H9 (cell line): ENCODE measurements at regions not wholly inside any gene's neighbourhood (a gene's known extent, or its start where the extent isn't known, plus 50 kb on each side); places are given as distances from the start of the nearest gene placed in this dataset.

Source experiments
- DNase-seq: peaks from one replicate; pipeline ENCODE4 v3.0.0-alpha.2; 2017
- H2AFZ ChIP-seq: one replicate; pipeline ENCODE4 v1.6.1; 2013; ENCODE audit warnings: mild to moderate bottlenecking, low read length, control low read depth, moderate library complexity
- H2AK5ac ChIP-seq: 2 replicates; pipeline ENCODE4 v1.6.1; 2013; ENCODE audit warnings: low read length, control low read depth, mixed read lengths; ENCODE audit not compliant: insufficient read length
- H2BK120ac ChIP-seq: one replicate; pipeline ENCODE4 v1.6.1; 2013; ENCODE audit warnings: low read depth, mild to moderate bottlenecking, low read length, control low read depth, inconsistent platforms; ENCODE audit not compliant: poor library complexity, severe bottlenecking
- H2BK12ac ChIP-seq: 2 replicates; pipeline ENCODE4 v1.6.1; 2013; ENCODE audit warnings: low read length, control low read depth, mixed read lengths, low read depth; ENCODE audit not compliant: insufficient read length
- H2BK15ac ChIP-seq: 2 replicates; pipeline ENCODE4 v1.6.1; 2013; ENCODE audit warnings: low read depth, low read length, control low read depth
- H2BK20ac ChIP-seq: one replicate; pipeline ENCODE4 v1.6.1; 2013; ENCODE audit warnings: low read depth, mild to moderate bottlenecking, low read length, control low read depth, inconsistent platforms; ENCODE audit not compliant: poor library complexity, severe bottlenecking
- H2BK5ac ChIP-seq: 2 replicates; pipeline ENCODE4 v1.6.1; 2013; ENCODE audit warnings: low read length, control low read depth, mixed read lengths; ENCODE audit not compliant: insufficient read length
- H3K14ac ChIP-seq: 2 replicates; pipeline ENCODE4 v1.6.1; 2013; ENCODE audit warnings: low read length, control low read depth; ENCODE audit not compliant: insufficient read depth
- H3K18ac ChIP-seq: 2 replicates; pipeline ENCODE4 v1.6.1; 2013; ENCODE audit warnings: low read depth, mild to moderate bottlenecking, mixed read lengths, low read length, control low read depth; ENCODE audit not compliant: insufficient read length
- H3K23ac ChIP-seq: 2 replicates; pipeline ENCODE4 v1.6.1; 2013; ENCODE audit warnings: low read length, control low read depth, mixed read lengths, low read depth; ENCODE audit not compliant: insufficient read length
- H3K23me2 ChIP-seq: 2 replicates; pipeline ENCODE4 v1.6.1; 2013; ENCODE audit warnings: low read depth, mild to moderate bottlenecking, mixed read lengths, low read length, control low read depth; ENCODE audit not compliant: insufficient read length, poor library complexity, severe bottlenecking
- H3K27ac ChIP-seq: 2 replicates; pipeline ENCODE4 v1.5.1; 2013; ENCODE audit warnings: low read length, control low read depth, mixed read lengths, low read depth; ENCODE audit not compliant: insufficient read length
- H3K27me3 ChIP-seq: 2 replicates; pipeline ENCODE4 v1.6.1; 2013; ENCODE audit warnings: low read length, control low read depth, inconsistent platforms; ENCODE audit not compliant: insufficient read depth
- H3K4ac ChIP-seq: 2 replicates; pipeline ENCODE4 v1.6.1; 2013; ENCODE audit warnings: low read depth, mild to moderate bottlenecking, control low read depth, inconsistent platforms, low read length, moderate library complexity
- H3K4me1 ChIP-seq: 2 replicates; pipeline ENCODE4 v1.6.1; 2013; ENCODE audit warnings: low read length, control low read depth, inconsistent platforms; ENCODE audit not compliant: insufficient read depth
- H3K4me2 ChIP-seq: 2 replicates; pipeline ENCODE4 v1.6.1; 2013; ENCODE audit warnings: low read length, control low read depth, mixed read lengths; ENCODE audit not compliant: insufficient read length, insufficient read depth
- H3K56ac ChIP-seq: 2 replicates; pipeline ENCODE4 v1.6.1; 2013; ENCODE audit warnings: low read depth, mild to moderate bottlenecking, mixed read lengths, low read length, control low read depth; ENCODE audit not compliant: insufficient read length
- H3K79me1 ChIP-seq: 2 replicates; pipeline ENCODE4 v1.6.1; 2013; ENCODE audit warnings: low read depth, mild to moderate bottlenecking, moderate library complexity, low read length, control low read depth, inconsistent platforms; ENCODE audit not compliant: insufficient read depth, poor library complexity, severe bottlenecking
- H3K79me2 ChIP-seq: 2 replicates; pipeline ENCODE4 v1.6.1; 2013; ENCODE audit warnings: low read length, control low read depth, inconsistent platforms; ENCODE audit not compliant: insufficient read depth
- H3K9ac ChIP-seq: 2 replicates; pipeline ENCODE4 v1.6.1; 2013; ENCODE audit warnings: low read length, control low read depth, mixed read lengths; ENCODE audit not compliant: insufficient read length; ENCODE audit errors: extremely low read depth
- H3K9me3 ChIP-seq: one replicate; pipeline ENCODE4 v1.6.1; 2013; ENCODE audit warnings: low read depth, low read length, inconsistent platforms; ENCODE audit not compliant: control insufficient read depth
- H3T11ph ChIP-seq: one replicate; pipeline ENCODE4 v1.6.1; 2013; ENCODE audit warnings: mild to moderate bottlenecking, low read length, control low read depth, inconsistent platforms
- H4K20me1 ChIP-seq: one replicate; pipeline ENCODE4 v1.6.1; 2013; ENCODE audit not compliant: control insufficient read depth, insufficient read length, insufficient read depth
- H4K5ac ChIP-seq: 2 replicates; pipeline ENCODE4 v1.6.1; 2013; ENCODE audit warnings: low read depth, mild to moderate bottlenecking, mixed read lengths, low read length, control low read depth; ENCODE audit not compliant: insufficient read length
- H4K8ac ChIP-seq: replicated peaks from 2 replicates; pipeline ENCODE4 v1.6.1; 2013; ENCODE audit warnings: low read length, control low read depth, mixed read lengths, low read depth; ENCODE audit not compliant: insufficient read length
- H4K91ac ChIP-seq: 2 replicates; pipeline ENCODE4 v1.6.1; 2013; ENCODE audit warnings: low read depth, mild to moderate bottlenecking, moderate library complexity, mixed read lengths, low read length, control low read depth; ENCODE audit not compliant: insufficient read length
- H3K27ac Mint-ChIP-seq, 3 experiments: 2 replicates in 2 of 3; 3 replicates in 1 of 3; pipeline ENCODE4 v1.8.0; 2020 to 2021; ENCODE audit warnings: mixed read lengths in 3 of 3, mild to moderate bottlenecking in 1 of 3, moderate library complexity in 1 of 3
- H3K27me3 Mint-ChIP-seq: 2 replicates; pipeline ENCODE4 v1.8.0; 2021; ENCODE audit warnings: low read depth, mild to moderate bottlenecking, moderate library complexity, mixed read lengths
- H3K36me3 Mint-ChIP-seq, 3 experiments: 2 replicates in 2 of 3; 3 replicates in 1 of 3; pipeline ENCODE4 v1.8.0; 2020 to 2021; ENCODE audit warnings: low read depth in 3 of 3, mixed read lengths in 3 of 3; ENCODE audit not compliant: insufficient read depth in 1 of 3
- H3K4me1 Mint-ChIP-seq, 2 experiments: 2 replicates each; pipeline ENCODE4 v1.8.0; 2020; ENCODE audit warnings: mixed read lengths in 2 of 2
- H3K4me3 Mint-ChIP-seq, 2 experiments: 2 replicates in 1 of 2; 3 replicates in 1 of 2; pipeline ENCODE4 v1.8.0; 2020 to 2021; ENCODE audit warnings: mild to moderate bottlenecking in 2 of 2, mixed read lengths in 2 of 2, moderate library complexity in 1 of 2
- H3K9me3 Mint-ChIP-seq, 2 experiments: 2 replicates in 1 of 2; 3 replicates in 1 of 2; pipeline ENCODE4 v1.8.0; 2020; ENCODE audit warnings: mild to moderate bottlenecking in 2 of 2, mixed read lengths in 2 of 2, moderate library complexity in 1 of 2
- WGBS: extraction: QIAGEN DNeasy Blood & Tissue Kit; methylation state at CpG from one replicate; pipeline ENCODE4 v1.1.7; 2013; ENCODE audit warnings: missing lambda C conversion rate, low lambda C conversion rate, mixed read lengths; ENCODE audit not compliant: insufficient read length; ENCODE audit errors: extremely low coverage; 5-methylcytosine and 5-hydroxymethylcytosine counted together
- TF ChIP-seq, protein P1 (sequence below): fragments of 200-600 bp; sonication (generic); conservative IDR thresholded peaks from 3 replicates; pipeline ENCODE4 v1.8.0; 2021; ENCODE audit warnings: antibody characterized with exemption, mild to moderate bottlenecking

DNA sequence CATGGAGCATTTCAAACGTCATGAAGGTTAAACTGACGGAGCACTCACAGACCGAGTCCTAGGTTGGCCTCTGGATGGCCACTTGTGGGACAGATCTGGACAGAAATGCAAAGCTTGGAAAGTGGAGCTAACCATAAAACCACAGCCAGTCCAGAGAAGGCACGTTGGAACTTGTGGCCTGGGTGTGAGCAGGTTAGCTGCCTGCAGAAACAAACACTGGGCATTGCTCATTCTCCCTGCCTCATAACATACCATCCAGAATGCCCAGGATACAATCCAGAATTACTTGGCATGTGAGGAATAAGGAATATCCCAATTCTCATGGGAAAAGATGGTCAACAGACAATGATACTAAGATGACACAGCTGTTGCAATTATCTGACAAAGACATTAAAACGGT, 1005.0 kb downstream of the TBC1D22A start:
- H3K18ac ChIP-seq: no peak overlapping the region
- H4K91ac ChIP-seq: no peak overlapping the region
- no peak overlapping the region for H2BK5ac ChIP-seq
- DNase-seq: no peak
- H3K9ac ChIP-seq: no peak overlapping the region
- no peaks in the 10 kb centered on the region for H3K23me2 ChIP-seq
- no peak overlapping the region for H2BK120ac ChIP-seq
- H3K4me1 ChIP-seq: no peaks in the 10 kb centered on the region
- H4K8ac ChIP-seq: no peak overlapping the region
- H2BK20ac ChIP-seq: no peak overlapping the region
- no peak overlapping the region for H3K14ac ChIP-seq
- H3K4me1 Mint-ChIP-seq: no peaks in the 10 kb centered on the region
- no peak overlapping the region for H4K5ac ChIP-seq
- no peak overlapping the region for H3T11ph ChIP-seq
- no peak overlapping the region for H3K27ac Mint-ChIP-seq
- no peak overlapping the region for H3K4ac ChIP-seq
- H4K20me1 ChIP-seq: no peaks in the 10 kb centered on the region
- no peaks in the 10 kb centered on the region for H3K79me1 ChIP-seq
- no peaks in the 10 kb centered on the region for H3K27me3 ChIP-seq
- H2BK15ac ChIP-seq: no peak overlapping the region
- no CpG with 5 or more reads among the region's 5 CpGs for WGBS
- H3K36me3 Mint-ChIP-seq: no peaks in the 10 kb centered on the region; a peak in 2 of 7 replicates
- H3K56ac ChIP-seq: no peak overlapping the region
- peaks cover 23% of the 10 kb centered on the region for H3K27me3 Mint-ChIP-seq
- no peak overlapping the region for H3K4me2 ChIP-seq
- no peak overlapping the region for H3K23ac ChIP-seq
- H2BK12ac ChIP-seq: no peak overlapping the region
- H2AFZ ChIP-seq: no peak overlapping the region
- H3K27ac ChIP-seq: no peak overlapping the region
- TF ChIP-seq, protein P1, sequence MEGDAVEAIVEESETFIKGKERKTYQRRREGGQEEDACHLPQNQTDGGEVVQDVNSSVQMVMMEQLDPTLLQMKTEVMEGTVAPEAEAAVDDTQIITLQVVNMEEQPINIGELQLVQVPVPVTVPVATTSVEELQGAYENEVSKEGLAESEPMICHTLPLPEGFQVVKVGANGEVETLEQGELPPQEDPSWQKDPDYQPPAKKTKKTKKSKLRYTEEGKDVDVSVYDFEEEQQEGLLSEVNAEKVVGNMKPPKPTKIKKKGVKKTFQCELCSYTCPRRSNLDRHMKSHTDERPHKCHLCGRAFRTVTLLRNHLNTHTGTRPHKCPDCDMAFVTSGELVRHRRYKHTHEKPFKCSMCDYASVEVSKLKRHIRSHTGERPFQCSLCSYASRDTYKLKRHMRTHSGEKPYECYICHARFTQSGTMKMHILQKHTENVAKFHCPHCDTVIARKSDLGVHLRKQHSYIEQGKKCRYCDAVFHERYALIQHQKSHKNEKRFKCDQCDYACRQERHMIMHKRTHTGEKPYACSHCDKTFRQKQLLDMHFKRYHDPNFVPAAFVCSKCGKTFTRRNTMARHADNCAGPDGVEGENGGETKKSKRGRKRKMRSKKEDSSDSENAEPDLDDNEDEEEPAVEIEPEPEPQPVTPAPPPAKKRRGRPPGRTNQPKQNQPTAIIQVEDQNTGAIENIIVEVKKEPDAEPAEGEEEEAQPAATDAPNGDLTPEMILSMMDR: no peak
- H3K79me2 ChIP-seq: no peaks in the 10 kb centered on the region
- peaks cover 0 to 2% of the 10 kb centered on the region in 2 experiments; a peak in 2 of 5 replicates for H3K9me3 Mint-ChIP-seq
- H3K4me3 Mint-ChIP-seq: no peak overlapping the region
- H3K9me3 ChIP-seq: no peaks in the 10 kb centered on the region
- no peak overlapping the region for H2AK5ac ChIP-seq
